GM19455 (cell line): ENCODE measurements at regions not wholly inside any gene's neighbourhood (a gene's known extent, or its start where the extent isn't known, plus 50 kb on each side); places are given as distances from the start of the nearest gene placed in this dataset.

ENCODE experiments used
- ATAC-seq: cut with Tn5 transposase; IDR thresholded peaks from one replicate; pipeline ENCODE4 v1.9.1; 2021; ENCODE audit not compliant: unreplicated experiment

GRCh38 chr1:164480285-164480907 is 78.6 kb upstream of the PBX1 start:
- no peak for ATAC-seq

GRCh38 chr1:164495905-164496304 is 63.1 kb upstream of the PBX1 start:
- no peak for ATAC-seq

GRCh38 chr1:164498792-164499191 is 60.2 kb upstream of the PBX1 start:
- ATAC-seq = no peak

- ATAC-seq = no peak
Observed at GRCh38 chr1:164504749-164505148, 54.2 kb upstream of the PBX1 start.
